ENCODE measurements at regions not wholly inside any gene's neighbourhood (a gene's known extent, or its start where the extent isn't known, plus 50 kb on each side); places are given as distances from the start of the nearest gene placed in this dataset.

DNA sequence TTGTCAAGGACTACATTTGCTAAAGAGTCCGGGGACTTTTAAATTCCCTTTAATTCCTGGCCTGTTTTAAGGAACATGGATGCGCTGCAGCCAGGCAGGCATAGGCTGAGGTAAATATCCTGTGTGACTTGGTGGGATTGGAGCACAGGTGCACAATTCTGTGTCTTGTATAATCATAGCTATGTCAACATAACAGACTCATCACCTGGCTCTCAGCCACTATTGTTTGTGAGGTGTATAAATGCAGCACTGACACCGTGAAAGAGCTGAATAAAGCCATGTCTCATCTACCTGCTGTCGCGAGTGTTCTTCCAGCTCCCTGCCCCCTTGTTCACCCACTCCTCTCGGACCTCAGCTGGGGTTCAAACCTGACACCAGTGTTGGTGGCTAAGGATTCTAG lies 109.7 kb downstream of the MFSD1 start:
- no peak for ATAC-seq
- TF ChIP-seq OSR1 (CRISPR knock-in tag; IDR thresholded peaks at IDR 0.05) (no peak), TCF4 (CRISPR knock-in tag; IDR thresholded peaks at IDR 0.05; ENCODE audit: borderline replicate concordance) (no peak), RARB (CRISPR knock-in tag; IDR thresholded peaks at IDR 0.05) (no peak), TOX (CRISPR knock-in tag; IDR thresholded peaks at IDR 0.05; ENCODE audit: borderline replicate concordance) (no peak), GLIS3 (CRISPR knock-in tag; IDR thresholded peaks at IDR 0.05) (no peak), CSDC2 (CRISPR knock-in tag; IDR thresholded peaks at IDR 0.05) (no peak), ARNTL (CRISPR knock-in tag; IDR thresholded peaks at IDR 0.05; ENCODE audit: borderline replicate concordance, low read depth) (no peak), ESRRG (CRISPR knock-in tag; IDR thresholded peaks at IDR 0.05) (no peak)

DNA sequence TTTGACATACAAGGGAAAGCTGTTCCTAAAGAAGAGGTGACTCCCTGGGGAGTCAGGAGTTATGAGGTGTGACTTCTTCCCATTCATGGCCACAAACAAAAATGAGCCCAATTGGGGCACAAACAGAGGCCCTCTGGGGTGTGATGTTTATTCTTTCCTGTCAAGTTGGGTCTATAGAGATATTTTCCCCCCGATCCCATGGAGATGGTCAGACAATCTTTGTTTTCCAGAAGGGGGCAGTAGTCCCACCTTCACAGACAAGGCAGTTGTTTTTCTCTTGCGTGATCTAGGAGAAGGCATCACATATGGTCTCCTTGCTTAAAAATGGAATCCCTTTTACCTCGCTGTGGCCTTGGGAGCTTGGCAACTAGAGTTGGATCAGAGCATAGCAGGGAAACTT lies 110.3 kb downstream of the MFSD1 start:
- no peak for ATAC-seq
- TF ChIP-seq, protein P1, sequence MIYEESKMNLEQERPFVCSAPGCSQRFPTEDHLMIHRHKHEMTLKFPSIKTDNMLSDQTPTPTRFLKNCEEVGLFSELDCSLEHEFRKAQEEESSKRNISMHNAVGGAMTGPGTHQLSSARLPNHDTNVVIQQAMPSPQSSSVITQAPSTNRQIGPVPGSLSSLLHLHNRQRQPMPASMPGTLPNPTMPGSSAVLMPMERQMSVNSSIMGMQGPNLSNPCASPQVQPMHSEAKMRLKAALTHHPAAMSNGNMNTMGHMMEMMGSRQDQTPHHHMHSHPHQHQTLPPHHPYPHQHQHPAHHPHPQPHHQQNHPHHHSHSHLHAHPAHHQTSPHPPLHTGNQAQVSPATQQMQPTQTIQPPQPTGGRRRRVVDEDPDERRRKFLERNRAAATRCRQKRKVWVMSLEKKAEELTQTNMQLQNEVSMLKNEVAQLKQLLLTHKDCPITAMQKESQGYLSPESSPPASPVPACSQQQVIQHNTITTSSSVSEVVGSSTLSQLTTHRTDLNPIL (CRISPR knock-in tag; IDR thresholded peaks at IDR 0.05; ENCODE audit: low read depth): no peak
- TF ChIP-seq ZFP3 (CRISPR knock-in tag; IDR thresholded peaks at IDR 0.05) (no peak), ARNTL (CRISPR knock-in tag; IDR thresholded peaks at IDR 0.05; ENCODE audit: borderline replicate concordance, low read depth) (no peak), ZNF70 (CRISPR knock-in tag; IDR thresholded peaks at IDR 0.05) (no peak), PPARA (CRISPR knock-in tag; IDR thresholded peaks at IDR 0.05; ENCODE audit: borderline replicate concordance) (no peak), GLIS3 (CRISPR knock-in tag; IDR thresholded peaks at IDR 0.05) (no peak)
- TF ChIP-seq, protein P2, sequence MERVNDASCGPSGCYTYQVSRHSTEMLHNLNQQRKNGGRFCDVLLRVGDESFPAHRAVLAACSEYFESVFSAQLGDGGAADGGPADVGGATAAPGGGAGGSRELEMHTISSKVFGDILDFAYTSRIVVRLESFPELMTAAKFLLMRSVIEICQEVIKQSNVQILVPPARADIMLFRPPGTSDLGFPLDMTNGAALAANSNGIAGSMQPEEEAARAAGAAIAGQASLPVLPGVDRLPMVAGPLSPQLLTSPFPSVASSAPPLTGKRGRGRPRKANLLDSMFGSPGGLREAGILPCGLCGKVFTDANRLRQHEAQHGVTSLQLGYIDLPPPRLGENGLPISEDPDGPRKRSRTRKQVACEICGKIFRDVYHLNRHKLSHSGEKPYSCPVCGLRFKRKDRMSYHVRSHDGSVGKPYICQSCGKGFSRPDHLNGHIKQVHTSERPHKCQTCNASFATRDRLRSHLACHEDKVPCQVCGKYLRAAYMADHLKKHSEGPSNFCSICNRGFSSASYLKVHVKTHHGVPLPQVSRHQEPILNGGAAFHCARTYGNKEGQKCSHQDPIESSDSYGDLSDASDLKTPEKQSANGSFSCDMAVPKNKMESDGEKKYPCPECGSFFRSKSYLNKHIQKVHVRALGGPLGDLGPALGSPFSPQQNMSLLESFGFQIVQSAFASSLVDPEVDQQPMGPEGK (CRISPR knock-in tag; IDR thresholded peaks at IDR 0.05; ENCODE audit: borderline replicate concordance): no peak

DNA sequence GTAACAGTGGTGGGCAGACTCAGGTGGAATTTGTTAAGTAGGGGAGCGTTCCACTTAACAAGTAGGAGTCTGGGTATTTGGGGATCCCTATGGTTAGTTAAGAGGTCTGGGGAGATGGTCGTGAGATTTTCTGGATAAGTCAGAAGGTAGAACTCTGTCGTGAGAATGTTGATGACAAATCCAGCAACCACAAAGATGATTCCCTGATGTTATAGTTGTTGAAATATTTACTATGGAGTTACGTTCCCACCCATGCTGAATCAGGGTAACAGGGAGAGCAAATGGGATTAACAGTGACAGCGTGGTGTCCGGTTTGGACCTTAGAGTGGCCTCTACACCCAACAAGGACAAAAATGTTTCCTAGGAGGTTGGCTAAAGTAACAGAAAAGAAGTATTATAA lies 110.8 kb downstream of the MFSD1 start:
- ATAC-seq: no peak
- no peak for TF ChIP-seq ESRRG (CRISPR knock-in tag; IDR thresholded peaks at IDR 0.05)
- TF ChIP-seq, protein P3, sequence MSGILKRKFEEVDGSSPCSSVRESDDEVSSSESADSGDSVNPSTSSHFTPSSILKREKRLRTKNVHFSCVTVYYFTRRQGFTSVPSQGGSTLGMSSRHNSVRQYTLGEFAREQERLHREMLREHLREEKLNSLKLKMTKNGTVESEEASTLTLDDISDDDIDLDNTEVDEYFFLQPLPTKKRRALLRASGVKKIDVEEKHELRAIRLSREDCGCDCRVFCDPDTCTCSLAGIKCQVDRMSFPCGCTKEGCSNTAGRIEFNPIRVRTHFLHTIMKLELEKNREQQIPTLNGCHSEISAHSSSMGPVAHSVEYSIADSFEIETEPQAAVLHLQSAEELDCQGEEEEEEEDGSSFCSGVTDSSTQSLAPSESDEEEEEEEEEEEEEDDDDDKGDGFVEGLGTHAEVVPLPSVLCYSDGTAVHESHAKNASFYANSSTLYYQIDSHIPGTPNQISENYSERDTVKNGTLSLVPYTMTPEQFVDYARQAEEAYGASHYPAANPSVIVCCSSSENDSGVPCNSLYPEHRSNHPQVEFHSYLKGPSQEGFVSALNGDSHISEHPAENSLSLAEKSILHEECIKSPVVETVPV (CRISPR knock-in tag; IDR thresholded peaks at IDR 0.05): no peak
- no peak for TF ChIP-seq GLIS3 (CRISPR knock-in tag; IDR thresholded peaks at IDR 0.05)
- TF ChIP-seq, protein P1 (CRISPR knock-in tag; IDR thresholded peaks at IDR 0.05; ENCODE audit: low read depth): no peak
- TF ChIP-seq, protein P2 (CRISPR knock-in tag; IDR thresholded peaks at IDR 0.05; ENCODE audit: borderline replicate concordance): no peak
- no peak for TF ChIP-seq TCF4 (CRISPR knock-in tag; IDR thresholded peaks at IDR 0.05; ENCODE audit: borderline replicate concordance)
- TF ChIP-seq ZC3H10 (CRISPR knock-in tag; IDR thresholded peaks at IDR 0.05): no peak
- no peak for TF ChIP-seq ISL1 (CRISPR knock-in tag; IDR thresholded peaks at IDR 0.05)
- TF ChIP-seq, protein P4, sequence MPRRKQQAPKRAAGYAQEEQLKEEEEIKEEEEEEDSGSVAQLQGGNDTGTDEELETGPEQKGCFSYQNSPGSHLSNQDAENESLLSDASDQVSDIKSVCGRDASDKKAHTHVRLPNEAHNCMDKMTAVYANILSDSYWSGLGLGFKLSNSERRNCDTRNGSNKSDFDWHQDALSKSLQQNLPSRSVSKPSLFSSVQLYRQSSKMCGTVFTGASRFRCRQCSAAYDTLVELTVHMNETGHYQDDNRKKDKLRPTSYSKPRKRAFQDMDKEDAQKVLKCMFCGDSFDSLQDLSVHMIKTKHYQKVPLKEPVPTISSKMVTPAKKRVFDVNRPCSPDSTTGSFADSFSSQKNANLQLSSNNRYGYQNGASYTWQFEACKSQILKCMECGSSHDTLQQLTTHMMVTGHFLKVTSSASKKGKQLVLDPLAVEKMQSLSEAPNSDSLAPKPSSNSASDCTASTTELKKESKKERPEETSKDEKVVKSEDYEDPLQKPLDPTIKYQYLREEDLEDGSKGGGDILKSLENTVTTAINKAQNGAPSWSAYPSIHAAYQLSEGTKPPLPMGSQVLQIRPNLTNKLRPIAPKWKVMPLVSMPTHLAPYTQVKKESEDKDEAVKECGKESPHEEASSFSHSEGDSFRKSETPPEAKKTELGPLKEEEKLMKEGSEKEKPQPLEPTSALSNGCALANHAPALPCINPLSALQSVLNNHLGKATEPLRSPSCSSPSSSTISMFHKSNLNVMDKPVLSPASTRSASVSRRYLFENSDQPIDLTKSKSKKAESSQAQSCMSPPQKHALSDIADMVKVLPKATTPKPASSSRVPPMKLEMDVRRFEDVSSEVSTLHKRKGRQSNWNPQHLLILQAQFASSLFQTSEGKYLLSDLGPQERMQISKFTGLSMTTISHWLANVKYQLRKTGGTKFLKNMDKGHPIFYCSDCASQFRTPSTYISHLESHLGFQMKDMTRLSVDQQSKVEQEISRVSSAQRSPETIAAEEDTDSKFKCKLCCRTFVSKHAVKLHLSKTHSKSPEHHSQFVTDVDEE (CRISPR knock-in tag; IDR thresholded peaks at IDR 0.05): no peak

Measured in SK-N-SH treated with all-trans-retinoic acid at 6 μM for 48 hours (cell line).